ENCODE measurements at regions not wholly inside any gene's neighbourhood (a gene's known extent, or its start where the extent isn't known, plus 50 kb on each side); places are given as distances from the start of the nearest gene placed in this dataset.

DNA sequence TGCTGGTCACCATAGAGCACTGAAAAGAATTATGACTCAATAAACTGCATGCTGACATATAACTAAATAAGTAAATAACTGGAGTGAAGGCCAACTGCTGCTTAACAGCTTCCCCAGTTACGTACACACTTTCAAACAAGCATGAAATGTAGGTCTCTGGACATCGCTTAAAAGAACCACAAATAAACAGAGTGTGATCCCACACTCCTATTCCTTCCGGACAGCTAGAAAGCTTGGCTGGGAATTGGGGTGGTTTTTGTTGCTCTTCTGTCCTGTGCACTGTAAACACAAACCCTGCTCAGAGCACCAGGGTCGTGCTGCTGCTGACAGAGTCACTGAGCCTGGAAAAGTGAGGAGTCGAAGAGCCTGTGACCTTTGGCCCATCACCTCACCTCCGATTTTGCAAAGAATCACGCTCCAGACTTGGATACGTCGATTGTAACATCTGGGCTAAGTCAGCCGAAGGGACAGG lies 162.7 kb upstream of the NT5C1B start:
- Mint-ChIP-seq H3K27me3 (ENCODE audit: low read depth in 3 of 3) (peaks cover 2 to 4% (median 3%) of the 10 kb centered on the region in 3 donors), H3K4me1 (no peaks in the 10 kb centered on the region), H3K27ac (no peak overlapping the region), H3K4me3 (no peak overlapping the region), H3K36me3 (no peaks in the 10 kb centered on the region), H3K9me3 (no peaks in the 10 kb centered on the region)
- no peak overlapping the region for H2AFZ ChIP-seq (ENCODE audit: insufficient read depth, low read depth, low read length, poor library complexity, severe bottlenecking)
- H3K4me1 ChIP-seq (ENCODE audit: control insufficient read depth in 1 of 2, insufficient read depth in 2 of 2, low read length in 2 of 2) = no peaks in the 10 kb centered on the region
- H3K79me2 ChIP-seq (ENCODE audit: insufficient read depth, low read length) = no peaks in the 10 kb centered on the region
- TF ChIP-seq, protein P1, sequence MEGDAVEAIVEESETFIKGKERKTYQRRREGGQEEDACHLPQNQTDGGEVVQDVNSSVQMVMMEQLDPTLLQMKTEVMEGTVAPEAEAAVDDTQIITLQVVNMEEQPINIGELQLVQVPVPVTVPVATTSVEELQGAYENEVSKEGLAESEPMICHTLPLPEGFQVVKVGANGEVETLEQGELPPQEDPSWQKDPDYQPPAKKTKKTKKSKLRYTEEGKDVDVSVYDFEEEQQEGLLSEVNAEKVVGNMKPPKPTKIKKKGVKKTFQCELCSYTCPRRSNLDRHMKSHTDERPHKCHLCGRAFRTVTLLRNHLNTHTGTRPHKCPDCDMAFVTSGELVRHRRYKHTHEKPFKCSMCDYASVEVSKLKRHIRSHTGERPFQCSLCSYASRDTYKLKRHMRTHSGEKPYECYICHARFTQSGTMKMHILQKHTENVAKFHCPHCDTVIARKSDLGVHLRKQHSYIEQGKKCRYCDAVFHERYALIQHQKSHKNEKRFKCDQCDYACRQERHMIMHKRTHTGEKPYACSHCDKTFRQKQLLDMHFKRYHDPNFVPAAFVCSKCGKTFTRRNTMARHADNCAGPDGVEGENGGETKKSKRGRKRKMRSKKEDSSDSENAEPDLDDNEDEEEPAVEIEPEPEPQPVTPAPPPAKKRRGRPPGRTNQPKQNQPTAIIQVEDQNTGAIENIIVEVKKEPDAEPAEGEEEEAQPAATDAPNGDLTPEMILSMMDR (IDR thresholded peaks at IDR 0.05) = no peak
- H4K20me1 ChIP-seq (ENCODE audit: insufficient read depth, low read length) = no peaks in the 10 kb centered on the region
- H3K4me3 ChIP-seq (replicated peaks in 1 of 3; ENCODE audit: low read depth in 2 of 3, low read length in 3 of 3) = no peak overlapping the region
- DNase-seq = no peak
- no peaks in the 10 kb centered on the region for H3K27me3 ChIP-seq (ENCODE audit: control insufficient read depth in 2 of 2, insufficient read depth in 2 of 2, low read length in 2 of 2)
- no peak overlapping the region for H3K4me2 ChIP-seq (replicated peaks; ENCODE audit: extremely low read depth, low read length, poor library complexity, severe bottlenecking)
- no peak overlapping the region for H3K27ac ChIP-seq (ENCODE audit: low read depth in 1 of 2, low read length in 2 of 2)
- intact Hi-C loops (cut with micrococcal nuclease) = loop anchor here (5.0 kb wide), 2 partner anchors 1110 to 1115 kb away; no protein-coding TSS in a partner anchor
- H3K9ac ChIP-seq (ENCODE audit: insufficient read depth, low read length, poor library complexity, severe bottlenecking) = no peak overlapping the region
- WGBS (ENCODE audit: insufficient coverage) = 71% methylated on average over 7 of the region's 10 CpGs
- no peaks in the 10 kb centered on the region for H3K36me3 ChIP-seq (replicated peaks in 1 of 2; ENCODE audit: control insufficient read depth in 1 of 2, insufficient read depth in 2 of 2, low read length in 2 of 2)
- H3K9me3 ChIP-seq (replicated peaks in 1 of 2; ENCODE audit: control insufficient read depth in 1 of 2, insufficient read depth in 1 of 2, low read length in 2 of 2) = no peaks in the 10 kb centered on the region

DNA sequence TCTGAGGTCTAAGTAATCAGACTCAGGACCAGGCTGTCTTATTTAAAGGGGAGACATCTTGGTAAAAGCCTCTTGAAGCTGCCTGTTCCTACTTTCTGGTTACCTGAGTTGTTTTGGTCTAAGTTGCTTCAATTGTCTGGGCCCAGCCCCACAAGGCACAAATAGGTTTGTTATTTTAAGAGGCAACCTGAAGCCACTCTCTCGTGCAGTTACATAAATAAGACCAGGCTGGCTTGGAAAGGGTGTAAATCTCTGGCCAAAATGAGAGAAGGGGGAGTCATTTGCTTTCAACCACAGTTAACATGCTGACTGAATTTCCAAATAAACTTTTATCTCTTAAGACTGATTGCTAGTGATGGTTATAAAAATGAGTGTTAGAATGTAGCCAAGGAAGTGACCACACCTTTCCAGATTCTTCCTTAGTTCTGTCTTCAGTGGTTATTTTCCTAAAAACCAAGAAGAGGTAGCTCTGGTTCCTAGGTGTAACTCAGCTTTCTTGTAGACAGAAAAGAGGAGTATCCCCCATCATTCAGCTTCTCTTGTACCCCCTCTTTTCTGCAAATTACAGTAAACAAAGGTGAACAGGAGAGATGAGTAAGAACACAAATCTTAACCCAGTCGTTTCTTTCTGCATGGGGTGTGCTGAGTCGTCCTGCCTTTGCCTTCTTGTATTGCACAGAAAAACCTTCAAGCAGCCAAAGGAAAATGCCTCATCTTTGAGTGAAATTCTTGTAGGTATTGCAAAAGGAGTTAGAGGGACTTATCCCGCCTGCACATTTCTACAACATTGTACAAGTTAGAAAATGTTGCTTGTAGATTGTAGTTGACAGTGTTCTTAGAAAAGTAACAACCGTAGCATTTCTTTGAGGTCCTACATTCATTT lies 161.5 kb upstream of the NT5C1B start:
- Histone ChIP-seq H3K4me3 (replicated peaks in 1 of 3; ENCODE audit: low read depth in 2 of 3, low read length in 3 of 3) (no peak overlapping the region), H2AFZ (ENCODE audit: insufficient read depth, low read depth, low read length, poor library complexity, severe bottlenecking) (no peak overlapping the region), H3K27me3 (ENCODE audit: control insufficient read depth in 2 of 2, insufficient read depth in 2 of 2, low read length in 2 of 2) (no peaks in the 10 kb centered on the region), H3K27ac (ENCODE audit: low read depth in 1 of 2, low read length in 2 of 2) (no peak overlapping the region), H4K20me1 (ENCODE audit: insufficient read depth, low read length) (no peaks in the 10 kb centered on the region), H3K36me3 (replicated peaks in 1 of 2; ENCODE audit: control insufficient read depth in 1 of 2, insufficient read depth in 2 of 2, low read length in 2 of 2) (no peaks in the 10 kb centered on the region), H3K9ac (ENCODE audit: insufficient read depth, low read length, poor library complexity, severe bottlenecking) (no peak overlapping the region), H3K9me3 (replicated peaks in 1 of 2; ENCODE audit: control insufficient read depth in 1 of 2, insufficient read depth in 1 of 2, low read length in 2 of 2) (no peaks in the 10 kb centered on the region), H3K4me1 (ENCODE audit: control insufficient read depth in 1 of 2, insufficient read depth in 2 of 2, low read length in 2 of 2) (no peaks in the 10 kb centered on the region), H3K4me2 (replicated peaks; ENCODE audit: extremely low read depth, low read length, poor library complexity, severe bottlenecking) (no peak overlapping the region), H3K79me2 (ENCODE audit: insufficient read depth, low read length) (no peaks in the 10 kb centered on the region)
- TF ChIP-seq, protein P1 (IDR thresholded peaks at IDR 0.05) = no peak
- H3K27me3 Mint-ChIP-seq (ENCODE audit: low read depth in 3 of 3) = peaks cover 2 to 4% (median 3%) of the 10 kb centered on the region in 3 donors
- H3K9me3 Mint-ChIP-seq = no peaks in the 10 kb centered on the region
- H3K4me3 Mint-ChIP-seq = no peak overlapping the region
- intact Hi-C loops (cut with micrococcal nuclease) = loop anchor here (5.0 kb wide), 2 partner anchors 1111 to 1116 kb away; no protein-coding TSS in a partner anchor
- 80% methylated on average over 1 of the region's 5 CpGs for WGBS (ENCODE audit: insufficient coverage)
- H3K27ac Mint-ChIP-seq = no peak overlapping the region
- no peak for DNase-seq
- no peaks in the 10 kb centered on the region for H3K36me3 Mint-ChIP-seq
- no peaks in the 10 kb centered on the region for H3K4me1 Mint-ChIP-seq

Measured in CD14-positive monocyte (primary cell).